ENCODE measurements at regions not wholly inside any gene's neighbourhood (a gene's known extent, or its start where the extent isn't known, plus 50 kb on each side); places are given as distances from the start of the nearest gene placed in this dataset.

GRCh38 chr11:95335989-95336388, 105.0 kb upstream of the SESN3 start:
- H4K20me1 ChIP-seq (ENCODE audit: insufficient read depth), result no peaks in the 10 kb centered on the region
- H3K9ac ChIP-seq, result no peak overlapping the region
- no peak for TF ChIP-seq CTCF (conservative IDR thresholded peaks at IDR 0.05; ENCODE audit: low read depth, low read length)
- H2AFZ ChIP-seq (ENCODE audit: low read depth), result no peak overlapping the region
- H3K27me3 ChIP-seq (ENCODE audit: insufficient read depth, low read depth), result no peaks in the 10 kb centered on the region
- H3K4me1 ChIP-seq (ENCODE audit: low read depth, poor library complexity, severe bottlenecking), result peaks cover 38% of the 10 kb centered on the region
- no peak overlapping the region for H3K27ac ChIP-seq
- no peak overlapping the region for H3K4me3 ChIP-seq (IDR thresholded peaks at IDR 0.05; ENCODE audit: insufficient read depth, low read depth, low read length)
- no peak overlapping the region for H3K4me2 ChIP-seq
- no peaks in the 10 kb centered on the region for H3K36me3 ChIP-seq (ENCODE audit: insufficient read depth)
- no peaks in the 10 kb centered on the region for H3K79me2 ChIP-seq (ENCODE audit: insufficient read depth, low read depth)

GRCh38 chr11:95331161-95331560, 100.2 kb upstream of the SESN3 start:
- no peaks in the 10 kb centered on the region for H3K27me3 ChIP-seq (ENCODE audit: insufficient read depth, low read depth)
- H3K36me3 ChIP-seq (ENCODE audit: insufficient read depth), result no peaks in the 10 kb centered on the region
- no peak overlapping the region for H3K9ac ChIP-seq
- no peak overlapping the region for H2AFZ ChIP-seq (ENCODE audit: low read depth)
- no peak for TF ChIP-seq CTCF (conservative IDR thresholded peaks at IDR 0.05; ENCODE audit: low read depth, low read length)
- no peaks in the 10 kb centered on the region for H4K20me1 ChIP-seq (ENCODE audit: insufficient read depth)
- H3K4me3 ChIP-seq (IDR thresholded peaks at IDR 0.05; ENCODE audit: insufficient read depth, low read depth, low read length), result no peak overlapping the region
- H3K4me1 ChIP-seq (ENCODE audit: low read depth, poor library complexity, severe bottlenecking), result no peaks in the 10 kb centered on the region
- H3K4me2 ChIP-seq, result no peak overlapping the region
- H3K79me2 ChIP-seq (ENCODE audit: insufficient read depth, low read depth), result no peaks in the 10 kb centered on the region
- no peak overlapping the region for H3K27ac ChIP-seq

- TF ChIP-seq CTCF (conservative IDR thresholded peaks at IDR 0.05; ENCODE audit: low read depth, low read length), result no peak
- Histone ChIP-seq H3K79me2 (ENCODE audit: insufficient read depth, low read depth) (no peaks in the 10 kb centered on the region), H2AFZ (ENCODE audit: low read depth) (no peak overlapping the region), H4K20me1 (ENCODE audit: insufficient read depth) (no peaks in the 10 kb centered on the region), H3K4me2 (no peak overlapping the region), H3K27me3 (ENCODE audit: insufficient read depth, low read depth) (no peaks in the 10 kb centered on the region), H3K27ac (no peak overlapping the region), H3K4me3 (IDR thresholded peaks at IDR 0.05; ENCODE audit: insufficient read depth, low read depth, low read length) (no peak overlapping the region), H3K9ac (no peak overlapping the region), H3K36me3 (ENCODE audit: insufficient read depth) (no peaks in the 10 kb centered on the region), H3K4me1 (ENCODE audit: low read depth, poor library complexity, severe bottlenecking) (no peaks in the 10 kb centered on the region)
Observed at GRCh38 chr11:95330302-95330701, 99.3 kb upstream of the SESN3 start.

- TF ChIP-seq CTCF (conservative IDR thresholded peaks at IDR 0.05; ENCODE audit: low read depth, low read length), result no peak
Observed at GRCh38 chr11:95327273-95327948, 96.4 kb upstream of the SESN3 start.

More at GRCh38 chr11:95327273-95327948, 96.4 kb upstream of the SESN3 start:
- Histone ChIP-seq H2AFZ (ENCODE audit: low read depth) (no peak overlapping the region), H3K4me1 (ENCODE audit: low read depth, poor library complexity, severe bottlenecking) (no peaks in the 10 kb centered on the region), H3K27me3 (ENCODE audit: insufficient read depth, low read depth) (no peaks in the 10 kb centered on the region), H3K36me3 (ENCODE audit: insufficient read depth) (no peaks in the 10 kb centered on the region), H3K4me3 (IDR thresholded peaks at IDR 0.05; ENCODE audit: insufficient read depth, low read depth, low read length) (no peak overlapping the region), H4K20me1 (ENCODE audit: insufficient read depth) (no peaks in the 10 kb centered on the region), H3K27ac (no peak overlapping the region), H3K9ac (no peak overlapping the region), H3K79me2 (ENCODE audit: insufficient read depth, low read depth) (no peaks in the 10 kb centered on the region), H3K4me2 (no peak overlapping the region)
